KG1 (cell line): ENCODE measurements at regions not wholly inside any gene's neighbourhood (a gene's known extent, or its start where the extent isn't known, plus 50 kb on each side); places are given as distances from the start of the nearest gene placed in this dataset.

ENCODE experiments used
- DNase-seq: peaks from one replicate; lab custom pipeline; 2025; lab: John Stamatoyannopoulos, UW

DNA sequence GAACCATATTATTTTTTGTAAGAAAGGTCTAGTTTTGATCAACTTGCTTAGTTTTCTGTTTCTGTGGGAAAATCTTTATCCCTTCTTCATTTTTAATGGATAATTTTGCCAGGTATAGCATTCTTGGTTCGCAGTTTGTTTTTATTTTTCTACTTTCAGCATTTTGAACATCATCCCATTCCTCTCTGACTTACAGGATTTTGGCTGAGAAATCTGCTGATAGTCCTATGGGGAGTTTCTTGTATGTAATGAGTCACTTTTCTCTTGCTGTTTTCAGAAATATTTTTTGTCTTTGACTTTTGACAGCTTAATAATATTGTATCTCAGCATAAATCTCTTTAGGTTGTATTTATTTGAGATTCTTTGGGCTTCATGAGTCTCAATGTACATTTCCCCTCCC, 389.1 kb downstream of the PBX1 start:
- DNase-seq: no peak

- no peak for DNase-seq
These were observed 378.3 kb downstream of the PBX1 start for GRCh38 chr1:164937291-164937690.

DNA sequence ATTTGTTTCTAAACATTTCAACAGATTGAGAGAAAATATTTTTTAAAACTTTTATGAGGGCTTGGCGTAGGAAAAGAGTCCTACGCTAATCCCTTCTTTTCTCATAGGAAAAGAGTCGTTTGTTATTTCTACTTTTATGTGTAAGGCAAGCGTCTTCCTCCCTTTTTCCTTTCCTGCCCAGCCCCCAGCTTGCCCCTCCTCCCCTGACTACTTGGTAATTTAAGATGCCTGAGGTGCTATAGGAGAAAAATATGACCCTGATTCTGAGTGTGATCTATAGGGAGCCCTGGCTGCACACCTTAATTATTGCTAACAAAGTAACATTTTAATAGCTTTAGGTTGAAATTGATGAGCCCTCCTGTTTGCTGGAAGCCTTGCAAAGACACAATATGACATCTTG, 373.6 kb downstream of the PBX1 start:
- DNase-seq: no peak

DNA sequence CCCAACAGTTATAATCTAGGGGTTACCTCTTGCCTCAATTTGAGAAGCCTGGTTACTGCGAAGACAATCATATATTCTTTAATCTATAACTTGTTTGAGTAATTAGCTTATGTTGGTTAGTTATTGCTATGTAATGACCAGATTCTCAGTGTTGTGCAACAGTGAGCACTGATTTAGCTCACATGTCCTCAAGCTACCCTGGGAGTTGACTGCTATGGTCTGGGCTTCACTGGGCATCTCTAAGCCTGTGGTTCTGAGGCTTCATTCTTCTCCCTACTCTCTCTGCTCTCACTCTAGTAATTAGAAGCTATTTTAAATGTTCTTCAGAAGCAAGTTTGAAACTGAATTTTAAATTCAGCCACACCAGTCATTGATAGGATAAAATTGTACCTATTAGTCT, 371.8 kb downstream of the PBX1 start:
- DNase-seq: no peak

GRCh38 chr1:164930241-164930640, 371.3 kb downstream of the PBX1 start:
- no peak for DNase-seq

GRCh38 chr1:164928232-164928812, 369.3 kb downstream of the PBX1 start:
- DNase-seq: no peak

DNA sequence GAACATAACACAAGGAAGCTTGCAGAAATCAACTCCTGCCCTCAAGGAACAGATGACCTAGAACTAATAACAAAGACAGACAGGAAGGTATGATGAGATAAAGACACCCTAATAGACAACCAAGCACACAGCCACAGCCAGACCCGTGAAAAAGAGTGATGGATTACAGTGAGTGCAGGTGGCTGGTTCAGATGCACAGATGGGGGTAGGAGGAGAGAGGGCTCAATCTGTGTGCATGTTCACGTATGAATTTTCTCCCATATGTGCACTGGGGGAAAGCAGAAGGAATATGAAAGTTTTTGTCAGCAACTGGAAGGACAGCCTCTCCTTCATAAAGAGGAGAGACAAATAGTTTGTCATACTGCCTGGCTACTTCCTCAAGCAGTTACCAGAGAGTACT, 367.1 kb downstream of the PBX1 start:
- no peak for DNase-seq

- no peak for DNase-seq
These were observed 363.6 kb downstream of the PBX1 start for GRCh38 chr1:164922585-164922984.

GRCh38 chr1:164921493-164921892, 362.5 kb downstream of the PBX1 start:
- DNase-seq: no peak

- no peak for DNase-seq
These were observed 359.2 kb downstream of the PBX1 start for GRCh38 chr1:164918140-164918539.

- no peak for DNase-seq
These were observed 355.2 kb downstream of the PBX1 start for GRCh38 chr1:164914208-164914607.

- DNase-seq: no peak
These were observed 353.3 kb downstream of the PBX1 start for GRCh38 chr1:164912290-164912689.

GRCh38 chr1:164910671-164911070, 351.7 kb downstream of the PBX1 start:
- no peak for DNase-seq

- no peak for DNase-seq
These were observed 348.7 kb downstream of the PBX1 start for GRCh38 chr1:164907666-164908065.

DNA sequence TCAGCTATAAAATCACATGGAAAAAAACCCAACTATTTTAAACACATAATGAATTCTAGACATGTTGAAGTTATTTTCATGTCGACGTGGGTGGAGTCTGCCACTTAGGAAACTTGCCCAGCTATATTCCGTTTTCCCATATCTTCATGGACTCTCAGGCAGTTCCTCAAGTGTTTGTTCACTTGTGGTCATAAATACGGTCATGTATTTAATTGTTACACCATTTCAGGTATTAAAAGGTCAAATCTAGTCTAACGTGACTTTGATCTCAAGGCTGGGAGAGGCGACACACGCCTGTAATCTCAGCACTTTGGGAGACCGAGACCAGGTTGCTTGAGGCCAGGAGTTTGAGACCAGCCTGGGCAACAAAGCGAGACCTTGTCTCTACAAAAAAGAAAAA, 346.9 kb downstream of the PBX1 start:
- no peak for DNase-seq

- no peak for DNase-seq
These were observed 343.5 kb downstream of the PBX1 start for GRCh38 chr1:164902491-164902890.
